ENCODE measurements at regions not wholly inside any gene's neighbourhood (a gene's known extent, or its start where the extent isn't known, plus 50 kb on each side); places are given as distances from the start of the nearest gene placed in this dataset.

GRCh38 chr13:72495681-72496080 is 231.7 kb downstream of the MZT1 start:
- Histone ChIP-seq H3K36me3 (ENCODE audit: control insufficient read depth in 1 of 2, insufficient read depth in 2 of 2, low read length in 2 of 2) (no peaks in the 10 kb centered on the region), H3K4me3 (replicated peaks in 1 of 2; ENCODE audit: low read depth in 1 of 2, low read length in 2 of 2) (no peak overlapping the region), H3K4me2 (ENCODE audit: low read length) (no peak overlapping the region), H3K27me3 (ENCODE audit: insufficient read depth, low read length) (no peaks in the 10 kb centered on the region), H3K9ac (ENCODE audit: low read length) (no peak overlapping the region), H3K4me1 (ENCODE audit: control insufficient read depth in 1 of 2, insufficient read depth in 2 of 2, low read length in 2 of 2) (no peaks in the 10 kb centered on the region), H4K20me1 (ENCODE audit: insufficient read depth) (no peaks in the 10 kb centered on the region), H3K9me3 (ENCODE audit: control insufficient read depth in 1 of 2, insufficient read depth in 1 of 2, low read depth in 1 of 2, low read length in 2 of 2) (no peaks in the 10 kb centered on the region; a peak in 1 of 4 replicates), H3K79me2 (ENCODE audit: insufficient read depth, low read length) (no peaks in the 10 kb centered on the region), H3K27ac (ENCODE audit: low read depth, low read length) (no peak overlapping the region), H2AFZ (ENCODE audit: low read depth, low read length, poor library complexity, severe bottlenecking) (no peak overlapping the region), H3K9me2 (ENCODE audit: insufficient read depth) (no peaks in the 10 kb centered on the region)
- ChIA-PET RAD21 (ENCODE audit: low non-redundant PET in 1 of 2, low total read pairs in 2 of 2, uncharacterized antibody in 2 of 2, unreplicated experiment in 2 of 2) (no interaction called here), POLR2A (no interaction called here), CTCF (no interaction called here)
- no peak for ATAC-seq
- no TSS peak for BruUV-seq (replicated peaks)
- no peak for TF ChIP-seq CTCF (IDR thresholded peaks at IDR 0.05 in 2 of 3, conservative IDR thresholded peaks at IDR 0.05 in 1 of 3; ENCODE audit: borderline replicate concordance in 1 of 3, insufficient read depth in 1 of 3, low read depth in 2 of 3, low read length in 2 of 3)
- no peak for TF ChIP-seq RAD21 (IDR thresholded peaks at IDR 0.05; ENCODE audit: low read depth)
- no peak for TF ChIP-seq CBX3 (IDR thresholded peaks at IDR 0.05; ENCODE audit: low read depth)
- TF ChIP-seq CEBPB (IDR thresholded peaks at IDR 0.05; ENCODE audit: low read depth) = no peak
- no peak for TF ChIP-seq EZH2phosphoT487 (IDR thresholded peaks at IDR 0.05; ENCODE audit: borderline replicate concordance)
- no peak for TF ChIP-seq ZNF274 (IDR thresholded peaks at IDR 0.05; ENCODE audit: low read depth, low read length)
- intact Hi-C loops (cut with micrococcal nuclease) = no loop called here
- DNase-seq (ENCODE audit: low read depth, low spot score) = no peak

- Histone ChIP-seq H3K4me2 (ENCODE audit: low read length) (no peak overlapping the region), H3K79me2 (ENCODE audit: insufficient read depth, low read length) (no peaks in the 10 kb centered on the region), H4K20me1 (ENCODE audit: insufficient read depth) (no peaks in the 10 kb centered on the region), H3K9ac (ENCODE audit: low read length) (no peak overlapping the region), H3K27ac (ENCODE audit: low read depth, low read length) (no peak overlapping the region), H2AFZ (ENCODE audit: low read depth, low read length, poor library complexity, severe bottlenecking) (no peak overlapping the region), H3K9me2 (ENCODE audit: insufficient read depth) (no peaks in the 10 kb centered on the region), H3K36me3 (ENCODE audit: control insufficient read depth in 1 of 2, insufficient read depth in 2 of 2, low read length in 2 of 2) (no peaks in the 10 kb centered on the region), H3K4me1 (ENCODE audit: control insufficient read depth in 1 of 2, insufficient read depth in 2 of 2, low read length in 2 of 2) (no peaks in the 10 kb centered on the region), H3K27me3 (ENCODE audit: insufficient read depth, low read length) (no peaks in the 10 kb centered on the region), H3K4me3 (replicated peaks in 1 of 2; ENCODE audit: low read depth in 1 of 2, low read length in 2 of 2) (no peak overlapping the region), H3K9me3 (ENCODE audit: control insufficient read depth in 1 of 2, insufficient read depth in 1 of 2, low read depth in 1 of 2, low read length in 2 of 2) (no peaks in the 10 kb centered on the region)
- intact Hi-C loops (cut with micrococcal nuclease) = no loop called here
- ChIA-PET POLR2A (no interaction called here), RAD21 (ENCODE audit: low non-redundant PET in 1 of 2, low total read pairs in 2 of 2, uncharacterized antibody in 2 of 2, unreplicated experiment in 2 of 2) (no interaction called here), CTCF (no interaction called here)
- ATAC-seq (no peak), DNase-seq (ENCODE audit: low read depth, low spot score) (no peak)
- no TSS peak for BruUV-seq (replicated peaks)
- TF ChIP-seq POLR2A (IDR thresholded peaks at IDR 0.05; ENCODE audit: borderline replicate concordance, extremely low read depth, insufficient read depth, insufficient read length) = no peak
- TF ChIP-seq SIN3A (IDR thresholded peaks at IDR 0.05; ENCODE audit: low read depth) = no peak
- no peak for TF ChIP-seq SP1 (IDR thresholded peaks at IDR 0.05; ENCODE audit: low read depth)
- TF ChIP-seq CTCF (IDR thresholded peaks at IDR 0.05 in 2 of 3, conservative IDR thresholded peaks at IDR 0.05 in 1 of 3; ENCODE audit: borderline replicate concordance in 1 of 3, insufficient read depth in 1 of 3, low read depth in 2 of 3, low read length in 2 of 3) = no peak
- TF ChIP-seq CEBPB (IDR thresholded peaks at IDR 0.05; ENCODE audit: low read depth) = no peak
- TF ChIP-seq EZH2 (IDR thresholded peaks at IDR 0.05) = no peak
- no peak for TF ChIP-seq SRF (IDR thresholded peaks at IDR 0.05; ENCODE audit: low read depth)
- TF ChIP-seq ZFX (IDR thresholded peaks at IDR 0.05) = no peak
- no peak for TF ChIP-seq ELF1 (IDR thresholded peaks at IDR 0.05; ENCODE audit: borderline replicate concordance, low read depth)
- no peak for TF ChIP-seq REST (IDR thresholded peaks at IDR 0.05; ENCODE audit: low read depth)
- TF ChIP-seq POLR2AphosphoS5 (IDR thresholded peaks at IDR 0.05; ENCODE audit: low read depth, low read length) = no peak
- TF ChIP-seq CBX3 (IDR thresholded peaks at IDR 0.05; ENCODE audit: low read depth) = no peak
Observed at GRCh38 chr13:72489751-72490150, 237.7 kb downstream of the MZT1 start.
